ENCODE measurements at regions not wholly inside any gene's neighbourhood (a gene's known extent, or its start where the extent isn't known, plus 50 kb on each side); places are given as distances from the start of the nearest gene placed in this dataset.

- TF ChIP-seq CTCF (IDR thresholded peaks at IDR 0.05) (no peak), EZH2 (IDR thresholded peaks at IDR 0.05; ENCODE audit: borderline replicate concordance, insufficient read depth, low read depth, low read length, poor library complexity, severe bottlenecking) (no peak)
These were observed 137.9 kb downstream of the ICOS start for GRCh38 chr2:204074456-204074855.
